ENCODE measurements at regions not wholly inside any gene's neighbourhood (a gene's known extent, or its start where the extent isn't known, plus 50 kb on each side); places are given as distances from the start of the nearest gene placed in this dataset.

GRCh38 chr5:109610581-109610980 lies 79.1 kb upstream of the MAN2A1 start:
- Histone ChIP-seq H3K4me1 (no peaks in the 10 kb centered on the region), H3K27ac (no peak overlapping the region), H3K36me3 (no peaks in the 10 kb centered on the region), H3K27me3 (no peaks in the 10 kb centered on the region), H3K9me3 (no peaks in the 10 kb centered on the region), H3K4me3 (no peak overlapping the region)
- no peak for DNase-seq (ENCODE audit: low spot score in 2 of 2)
- TF ChIP-seq EP300 (IDR thresholded peaks at IDR 0.05), result no peak
- TF ChIP-seq POLR2A (IDR thresholded peaks at IDR 0.05), result no peak
- TF ChIP-seq CTCF (IDR thresholded peaks at IDR 0.05), result no peak
- 75 to 83% methylated on average over 3 of the region's 3 CpGs for WGBS, 2 donors

GRCh38 chr5:109605207-109605730 lies 84.5 kb upstream of the MAN2A1 start:
- Histone ChIP-seq H3K4me3 (no peak overlapping the region), H3K27me3 (no peaks in the 10 kb centered on the region), H3K4me1 (no peaks in the 10 kb centered on the region), H3K9me3 (no peaks in the 10 kb centered on the region), H3K36me3 (no peaks in the 10 kb centered on the region), H3K27ac (no peak overlapping the region)
- 84 to 88% methylated on average over 3 of the region's 3 CpGs for WGBS, 2 donors
- no peak for DNase-seq (ENCODE audit: low spot score in 2 of 2)
- TF ChIP-seq CTCF (IDR thresholded peaks at IDR 0.05), result no peak
- TF ChIP-seq POLR2A (IDR thresholded peaks at IDR 0.05), result no peak
- TF ChIP-seq EP300 (IDR thresholded peaks at IDR 0.05), result no peak

- Histone ChIP-seq H3K36me3 (no peaks in the 10 kb centered on the region), H3K4me1 (no peaks in the 10 kb centered on the region), H3K27me3 (no peaks in the 10 kb centered on the region), H3K27ac (no peak overlapping the region), H3K9me3 (no peaks in the 10 kb centered on the region), H3K4me3 (no peak overlapping the region)
- DNase-seq (ENCODE audit: low spot score in 2 of 2), result no peak
- WGBS, 2 donors, result 97 to 100% methylated on average over 1 of the region's 1 CpG
- TF ChIP-seq POLR2A (IDR thresholded peaks at IDR 0.05), result no peak
Measured at GRCh38 chr5:109604758-109605157, 85.0 kb upstream of the MAN2A1 start.

- Histone ChIP-seq H3K9me3 (no peaks in the 10 kb centered on the region), H3K27me3 (no peaks in the 10 kb centered on the region), H3K4me1 (no peaks in the 10 kb centered on the region), H3K4me3 (no peak overlapping the region), H3K36me3 (no peaks in the 10 kb centered on the region), H3K27ac (no peak overlapping the region)
- no peak for TF ChIP-seq CTCF (IDR thresholded peaks at IDR 0.05)
- no peak for TF ChIP-seq EP300 (IDR thresholded peaks at IDR 0.05)
- TF ChIP-seq POLR2A (IDR thresholded peaks at IDR 0.05), result no peak
- WGBS, 2 donors, result 86 to 90% methylated on average over 3 of the region's 3 CpGs
- DNase-seq (ENCODE audit: low spot score in 2 of 2), result no peak
Measured at GRCh38 chr5:109601736-109602135, 88.0 kb upstream of the MAN2A1 start.

- 67 to 77% methylated on average over 4 of the region's 4 CpGs for WGBS, 2 donors
- H3K27me3 ChIP-seq, result no peaks in the 10 kb centered on the region
- no peaks in the 10 kb centered on the region for H3K4me1 ChIP-seq
Measured at GRCh38 chr5:109597893-109598292, 91.8 kb upstream of the MAN2A1 start.

More at GRCh38 chr5:109597893-109598292, 91.8 kb upstream of the MAN2A1 start:
- no peak for DNase-seq (ENCODE audit: low spot score in 2 of 2)
- H3K36me3 ChIP-seq, result no peaks in the 10 kb centered on the region
- no peak for TF ChIP-seq POLR2A (IDR thresholded peaks at IDR 0.05)
- no peak for TF ChIP-seq EP300 (IDR thresholded peaks at IDR 0.05)
- no peak for TF ChIP-seq CTCF (IDR thresholded peaks at IDR 0.05)
- H3K9me3 ChIP-seq, result no peaks in the 10 kb centered on the region
- H3K27ac ChIP-seq, result no peak overlapping the region
- H3K4me3 ChIP-seq, result no peak overlapping the region
